HCT116 (cell line): ENCODE measurements at regions not wholly inside any gene's neighbourhood (a gene's known extent, or its start where the extent isn't known, plus 50 kb on each side); places are given as distances from the start of the nearest gene placed in this dataset.

Experiments
- ATAC-seq: fragments of 200-7000 bp; cut with Tn5 transposase; 2 replicates; pipeline ENCODE4 v1.9.1; 2020; ENCODE audit warnings: mild to moderate bottlenecking, moderate library complexity
- BruUV-seq: library from RNA; stranded (reverse); fragments of 400-500 nt; replicated peaks from 2 replicates; lab custom pipeline; 2021; lab: Mats Ljungman, UMichigan
- CTCF ChIA-PET: fragments of 300-600 bp; sonication (Branson Sonifier 250); formaldehyde crosslinking; loops from one replicate; lab custom pipeline; 2021; ENCODE audit warnings: antibody characterized with exemption; lab: Charles Lee
- POLR2A ChIA-PET: fragments of 300-600, 350-600 bp; sonication (Branson Sonifier 250); formaldehyde crosslinking; loops from one replicate; lab custom pipeline; 2021; ENCODE audit warnings: antibody characterized with exemption; lab: Charles Lee
- RAD21 ChIA-PET, 2 experiments: fragments of 300-600 bp; sonication (Branson Sonifier 250); formaldehyde crosslinking; loops; one replicate each; lab custom pipeline; 2023; ENCODE audit warnings: low total read pairs in 2 of 2; ENCODE audit not compliant: uncharacterized antibody in 2 of 2, unreplicated experiment in 2 of 2, low non-redundant PET in 1 of 2; lab: Charles Lee
- DNase-seq: peaks from one replicate; pipeline ENCODE4 v3.0.0-alpha.2; 2010; ENCODE audit warnings: low read depth, low spot score
- H2AFZ ChIP-seq: fragments of 200-600 bp; shearing (Covaris generic), sonication (generic); 2 replicates; pipeline ENCODE4 v1.6.1; 2017; ENCODE audit warnings: low read depth, mixed run types, mixed read lengths, antibody characterized with exemption, low read length; ENCODE audit not compliant: poor library complexity, severe bottlenecking
- H3K27ac ChIP-seq: 2 replicates; pipeline ENCODE4 v1.5.1; 2012; ENCODE audit warnings: low read depth, low read length
- H3K27me3 ChIP-seq: fragments of 200-600 bp; sonication (generic); 2 replicates; pipeline ENCODE4 v1.6.1; 2016; ENCODE audit warnings: mixed run types, low read length, mixed read lengths; ENCODE audit not compliant: insufficient read depth
- H3K36me3 ChIP-seq, 2 experiments: fragments of 200-500 bp in 1 of 2; fragments of 200-600 bp in 1 of 2; sonication (Bioruptor generic) in 1 of 2; sonication (generic) in 1 of 2; 2 replicates each; pipeline versions ENCODE4 v1.5.1 to v1.6.1; 2014 to 2016; ENCODE audit warnings: low read length in 2 of 2, inconsistent platforms in 1 of 2, mixed read lengths in 1 of 2, mixed run types in 1 of 2; ENCODE audit not compliant: insufficient read depth in 2 of 2, control insufficient read depth in 1 of 2
- H3K4me1 ChIP-seq, 2 experiments: fragments of 200-600 bp in 1 of 2; sonication (generic) in 1 of 2; 2 replicates each; pipeline versions ENCODE4 v1.5.1 to v1.6.1; 2012 to 2017; ENCODE audit warnings: low read length in 2 of 2, inconsistent platforms in 1 of 2, mild to moderate bottlenecking in 1 of 2, mixed read lengths in 1 of 2, mixed run types in 1 of 2, moderate library complexity in 1 of 2; ENCODE audit not compliant: insufficient read depth in 2 of 2, control insufficient read depth in 1 of 2
- H3K4me2 ChIP-seq: fragments of 200-600 bp; sonication (generic); 2 replicates; pipeline ENCODE4 v1.6.1; 2017; ENCODE audit warnings: mixed run types, low read length, mixed read lengths
- H3K4me3 ChIP-seq, 2 experiments: fragments of 200-600 bp in 1 of 2; sonication (generic) in 1 of 2; replicated peaks in 1 of 2; 2 replicates each; pipeline ENCODE4 v1.5.1; 2011 to 2016; ENCODE audit warnings: low read length in 2 of 2, control low read depth in 1 of 2, low read depth in 1 of 2, mild to moderate bottlenecking in 1 of 2, mixed read lengths in 1 of 2, mixed run types in 1 of 2
- H3K79me2 ChIP-seq: fragments of 200-600 bp; sonication (generic); 2 replicates; pipeline ENCODE4 v1.6.1; 2017; ENCODE audit warnings: mild to moderate bottlenecking, mixed run types, low read length, moderate library complexity, mixed read lengths; ENCODE audit not compliant: insufficient read depth
- H3K9ac ChIP-seq: fragments of 200-600 bp; sonication (generic); 2 replicates; pipeline ENCODE4 v1.6.1; 2016; ENCODE audit warnings: low read length, mixed read lengths
- H3K9me2 ChIP-seq: fragments of 200-600 bp; sonication (generic), shearing (Covaris generic); 2 replicates; pipeline ENCODE4 v1.6.1; 2017; ENCODE audit warnings: mixed run types, mild to moderate bottlenecking, moderate library complexity; ENCODE audit not compliant: insufficient read depth
- H3K9me3 ChIP-seq, 2 experiments: fragments of 200-500 bp in 1 of 2; fragments of 200-600 bp in 1 of 2; sonication (Bioruptor generic) in 1 of 2; sonication (generic) in 1 of 2; 2 replicates each; pipeline ENCODE4 v1.6.1; 2014 to 2017; ENCODE audit warnings: low read length in 2 of 2, mixed read lengths in 2 of 2, inconsistent platforms in 1 of 2, low read depth in 1 of 2, mild to moderate bottlenecking in 1 of 2, mixed run types in 1 of 2, moderate library complexity in 1 of 2; ENCODE audit not compliant: control insufficient read depth in 1 of 2, insufficient read depth in 1 of 2
- H4K20me1 ChIP-seq: fragments of 200-600 bp; sonication (generic), shearing (Covaris generic); 2 replicates; pipeline ENCODE4 v1.6.1; 2017; ENCODE audit warnings: mixed run types, mild to moderate bottlenecking, moderate library complexity; ENCODE audit not compliant: insufficient read depth
- CBX3 ChIP-seq: IDR thresholded peaks from 2 replicates; pipeline ENCODE4 v1.6.1; 2012; ENCODE audit warnings: low read depth
- CEBPB ChIP-seq: IDR thresholded peaks from 2 replicates; pipeline ENCODE4 v1.6.1; 2012; ENCODE audit warnings: low read depth
- EGR1 ChIP-seq: IDR thresholded peaks from 2 replicates; pipeline ENCODE4 v1.6.1; 2012; ENCODE audit warnings: low read depth
- EZH2 ChIP-seq: fragments of 200-600 bp; sonication (generic); IDR thresholded peaks from 2 replicates; pipeline ENCODE4 v1.6.1; 2017; ENCODE audit warnings: antibody characterized with exemption, mixed run types
- FOSL1 ChIP-seq: IDR thresholded peaks from 2 replicates; pipeline ENCODE4 v1.6.1; 2012; ENCODE audit warnings: low read depth
- POLR2AphosphoS5 ChIP-seq: IDR thresholded peaks from 2 replicates; pipeline ENCODE4 v1.6.1; 2011; ENCODE audit warnings: mild to moderate bottlenecking, low read depth, low read length, moderate library complexity
- RAD21 ChIP-seq: IDR thresholded peaks from 2 replicates; pipeline ENCODE4 v1.6.1; 2012; ENCODE audit warnings: low read depth, mild to moderate bottlenecking
- SIN3A ChIP-seq: IDR thresholded peaks from 2 replicates; pipeline ENCODE4 v1.6.1; 2012; ENCODE audit warnings: low read depth
- TCF7L2 ChIP-seq: IDR thresholded peaks from 2 replicates; pipeline ENCODE4 v1.7.0; 2011; ENCODE audit warnings: borderline replicate concordance, inconsistent platforms; ENCODE audit not compliant: insufficient read depth, insufficient read length; ENCODE audit errors: extremely low read depth
- YY1 ChIP-seq: IDR thresholded peaks from 2 replicates; pipeline ENCODE4 v1.6.1; 2011; ENCODE audit warnings: low read length, low read depth, moderate library complexity, mild to moderate bottlenecking; ENCODE audit not compliant: insufficient replicate concordance; ENCODE audit errors: extremely low read depth
- ZBTB33 ChIP-seq: IDR thresholded peaks from 2 replicates; pipeline ENCODE4 v1.6.1; 2011; ENCODE audit warnings: mild to moderate bottlenecking, low read length, moderate library complexity; ENCODE audit not compliant: insufficient replicate concordance; ENCODE audit errors: extremely low read depth
- ZFX ChIP-seq: fragments of 450-650 bp; IDR thresholded peaks from 2 replicates; pipeline ENCODE4 v1.6.1; 2017
- intact Hi-C: fragments of 100-400 bp; cut with micrococcal nuclease; formaldehyde crosslinking; loops from 2 replicates; pipeline ENCODE4 v1.10.0; 2022

GRCh38 chr10:131792809-131793208 lies 108.0 kb upstream of the PPP2R2D start:
- RAD21 ChIA-PET: no interaction called here
- Histone ChIP-seq H2AFZ (no peak overlapping the region), H3K27me3 (no peaks in the 10 kb centered on the region), H3K9me2 (no peaks in the 10 kb centered on the region), H3K4me1 (no peaks in the 10 kb centered on the region), H3K36me3 (no peaks in the 10 kb centered on the region), H4K20me1 (no peaks in the 10 kb centered on the region), H3K79me2 (no peaks in the 10 kb centered on the region), H3K27ac (no peak overlapping the region), H3K9me3 (no peaks in the 10 kb centered on the region), H3K4me2 (no peak overlapping the region), H3K4me3 (no peak overlapping the region), H3K9ac (no peak overlapping the region)
- POLR2A ChIA-PET: no interaction called here
- BruUV-seq: no TSS peak
- CTCF ChIA-PET: no interaction called here
- TF ChIP-seq POLR2AphosphoS5 (no peak), FOSL1 (no peak), RAD21 (no peak), TCF7L2 (no peak), EZH2 (no peak), CBX3 (no peak), EGR1 (no peak), ZFX (no peak)
- no peak for ATAC-seq
- intact Hi-C loops: no loop called here
- no peak for DNase-seq

- no TSS peak for BruUV-seq
- ChIA-PET POLR2A (no interaction called here), CTCF (no interaction called here), RAD21 (no interaction called here)
- TF ChIP-seq CEBPB (no peak), YY1 (no peak), SIN3A (no peak), ZBTB33 (no peak)
- no peak overlapping the region for H3K27ac ChIP-seq
- DNase-seq (no peak), ATAC-seq (no peak)
- H3K27me3 ChIP-seq: no peaks in the 10 kb centered on the region
- H3K36me3 ChIP-seq: no peaks in the 10 kb centered on the region
- no peaks in the 10 kb centered on the region for H3K4me1 ChIP-seq
- H4K20me1 ChIP-seq: no peaks in the 10 kb centered on the region
- no peak overlapping the region for H2AFZ ChIP-seq
- H3K79me2 ChIP-seq: no peaks in the 10 kb centered on the region
- H3K4me2 ChIP-seq: no peak overlapping the region
- H3K9me2 ChIP-seq: no peaks in the 10 kb centered on the region
- H3K9me3 ChIP-seq: no peaks in the 10 kb centered on the region
- no peak overlapping the region for H3K9ac ChIP-seq
- H3K4me3 ChIP-seq: no peak overlapping the region
- intact Hi-C loops: no loop called here
Measured at GRCh38 chr10:131795761-131796160, 105.0 kb upstream of the PPP2R2D start.
